ENCODE measurements at regions not wholly inside any gene's neighbourhood (a gene's known extent, or its start where the extent isn't known, plus 50 kb on each side); places are given as distances from the start of the nearest gene placed in this dataset.
"Not testable (repeated sequence)": the region's sequence is repeated elsewhere in the genome, so short reads cannot be mapped to it uniquely, and the experiment has no call there.

- not testable (repeated sequence) for H3K36me3 ChIP-seq; H3K27me3 ChIP-seq; H3K4me3 ChIP-seq (ENCODE audit: low read depth, low read length); DNase-seq; H3K4me1 ChIP-seq; H3K9me3 ChIP-seq
These were observed 53.6 kb downstream of the SRGAP2 start for GRCh38 chr1:206256935-206257334.

- H3K4me3 ChIP-seq (ENCODE audit: low read depth, low read length); H3K36me3 ChIP-seq; H3K9me3 ChIP-seq; H3K27me3 ChIP-seq; DNase-seq; H3K4me1 ChIP-seq: not testable (repeated sequence)
These were observed 58.1 kb downstream of the SRGAP2 start for GRCh38 chr1:206261473-206261872.

GRCh38 chr1:206262424-206262823 is 59.1 kb downstream of the SRGAP2 start:
- not testable (repeated sequence) for H3K4me3 ChIP-seq (ENCODE audit: low read depth, low read length); H3K9me3 ChIP-seq; H3K27me3 ChIP-seq; H3K36me3 ChIP-seq; DNase-seq; H3K4me1 ChIP-seq

- DNase-seq; H3K36me3 ChIP-seq; H3K27me3 ChIP-seq; H3K4me3 ChIP-seq (ENCODE audit: low read depth, low read length); H3K9me3 ChIP-seq; H3K4me1 ChIP-seq: not testable (repeated sequence)
These were observed 61.6 kb downstream of the SRGAP2 start for GRCh38 chr1:206264916-206265315.

- H3K4me1 ChIP-seq; H3K36me3 ChIP-seq; H3K27me3 ChIP-seq; H3K9me3 ChIP-seq; H3K4me3 ChIP-seq (ENCODE audit: low read depth, low read length); DNase-seq: not testable (repeated sequence)
These were observed 67.8 kb downstream of the SRGAP2 start for GRCh38 chr1:206271153-206271552.

GRCh38 chr1:206273104-206273503 is 69.8 kb downstream of the SRGAP2 start:
- not testable (repeated sequence) for DNase-seq; H3K4me3 ChIP-seq (ENCODE audit: low read depth, low read length); H3K27me3 ChIP-seq; H3K9me3 ChIP-seq; H3K36me3 ChIP-seq; H3K4me1 ChIP-seq

GRCh38 chr1:206276143-206276542 is 72.8 kb downstream of the SRGAP2 start:
- H3K27me3 ChIP-seq; DNase-seq; H3K4me3 ChIP-seq (ENCODE audit: low read depth, low read length); H3K36me3 ChIP-seq; H3K9me3 ChIP-seq; H3K4me1 ChIP-seq: not testable (repeated sequence)

- H3K9me3 ChIP-seq; H3K36me3 ChIP-seq; H3K4me3 ChIP-seq (ENCODE audit: low read depth, low read length); DNase-seq; H3K4me1 ChIP-seq; H3K27me3 ChIP-seq: not testable (repeated sequence)
These were observed 75.3 kb downstream of the SRGAP2 start for GRCh38 chr1:206278683-206279082.

- not testable (repeated sequence) for H3K36me3 ChIP-seq; H3K9me3 ChIP-seq; H3K4me1 ChIP-seq; H3K27me3 ChIP-seq; H3K4me3 ChIP-seq (ENCODE audit: low read depth, low read length); DNase-seq
These were observed 77.3 kb downstream of the SRGAP2 start for GRCh38 chr1:206280683-206281082.

- H3K36me3 ChIP-seq; H3K4me3 ChIP-seq (ENCODE audit: low read depth, low read length); H3K4me1 ChIP-seq; H3K9me3 ChIP-seq; H3K27me3 ChIP-seq; DNase-seq: not testable (repeated sequence)
These were observed 78.7 kb downstream of the SRGAP2 start for GRCh38 chr1:206281912-206282654.

- not testable (repeated sequence) for H3K4me3 ChIP-seq (ENCODE audit: low read depth, low read length); H3K9me3 ChIP-seq; H3K27me3 ChIP-seq; H3K36me3 ChIP-seq; DNase-seq; H3K4me1 ChIP-seq
These were observed 82.0 kb downstream of the SRGAP2 start for GRCh38 chr1:206285024-206285960.

GRCh38 chr1:206287759-206288158 is 84.4 kb downstream of the SRGAP2 start:
- H3K27me3 ChIP-seq; H3K9me3 ChIP-seq; H3K36me3 ChIP-seq; H3K4me3 ChIP-seq (ENCODE audit: low read depth, low read length); H3K4me1 ChIP-seq; DNase-seq: not testable (repeated sequence)

GRCh38 chr1:206288453-206288852 is 85.1 kb downstream of the SRGAP2 start:
- H3K4me1 ChIP-seq; H3K36me3 ChIP-seq; DNase-seq; H3K27me3 ChIP-seq; H3K9me3 ChIP-seq; H3K4me3 ChIP-seq (ENCODE audit: low read depth, low read length): not testable (repeated sequence)

- H3K4me1 ChIP-seq; H3K36me3 ChIP-seq; DNase-seq; H3K4me3 ChIP-seq (ENCODE audit: low read depth, low read length); H3K9me3 ChIP-seq; H3K27me3 ChIP-seq: not testable (repeated sequence)
These were observed 94.0 kb downstream of the SRGAP2 start for GRCh38 chr1:206297145-206298031.

- not testable (repeated sequence) for H3K9me3 ChIP-seq; H3K4me1 ChIP-seq; H3K27me3 ChIP-seq; H3K36me3 ChIP-seq; H3K4me3 ChIP-seq (ENCODE audit: low read depth, low read length); DNase-seq
These were observed 94.7 kb downstream of the SRGAP2 start for GRCh38 chr1:206298032-206298392.
